ENCODE measurements at regions not wholly inside any gene's neighbourhood (a gene's known extent, or its start where the extent isn't known, plus 50 kb on each side); places are given as distances from the start of the nearest gene placed in this dataset.
"Not testable (repeated sequence)": the region's sequence is repeated elsewhere in the genome, so short reads cannot be mapped to it uniquely, and the experiment has no call there.

DNA sequence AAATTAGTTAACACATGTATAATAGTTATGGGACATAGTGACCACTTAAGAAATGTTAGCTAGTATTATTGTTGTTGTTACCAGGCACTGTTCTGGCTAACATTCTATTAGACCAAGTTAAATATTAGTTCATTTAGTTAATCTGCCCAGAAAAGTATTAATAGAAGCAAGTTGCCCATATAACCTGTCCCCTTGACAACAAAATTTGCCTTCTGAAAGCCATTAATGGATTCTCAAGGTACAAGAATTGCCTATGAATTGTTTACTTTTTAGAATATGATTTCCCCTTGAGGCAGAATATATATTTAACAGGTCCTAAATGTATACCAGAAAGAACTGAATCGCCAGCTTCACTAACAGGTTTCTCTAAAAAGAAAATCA is 167.3 kb upstream of the TMCC3 start:
- Histone ChIP-seq H3K27me3 (ENCODE audit: insufficient read depth, low read length) (no peaks in the 10 kb centered on the region), H3K4me3 (ENCODE audit: low read length) (no peak overlapping the region), H3K9me3 (ENCODE audit: low read length) (peaks cover under 1% of the 10 kb centered on the region), H3K4me1 (ENCODE audit: insufficient read depth, low read length) (peaks cover 5% of the 10 kb centered on the region), H2AFZ (ENCODE audit: low read depth, low read length) (no peak overlapping the region), H3K36me3 (ENCODE audit: insufficient read depth, low read length) (no peaks in the 10 kb centered on the region)

DNA sequence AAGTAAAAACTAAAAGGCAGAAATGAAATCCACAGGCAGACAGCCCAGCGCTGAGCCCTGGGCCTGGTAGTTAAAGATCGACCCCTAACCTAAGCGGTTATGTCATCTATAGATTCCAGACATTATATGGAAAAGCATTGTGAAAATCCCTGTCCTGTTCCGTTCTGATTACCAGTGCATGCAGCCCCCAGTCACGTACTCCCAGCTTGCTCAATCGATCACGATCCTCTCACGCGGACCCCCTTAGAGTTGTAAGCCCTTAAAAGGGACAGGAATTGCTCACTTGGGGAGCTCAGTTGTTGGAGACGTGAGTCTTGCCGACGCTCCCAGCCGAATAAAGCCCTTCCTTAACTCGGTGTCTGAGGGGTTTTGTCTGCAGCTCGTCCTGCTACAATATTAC is 166.8 kb upstream of the TMCC3 start:
- H3K9me3 ChIP-seq (ENCODE audit: low read length); H3K4me3 ChIP-seq (ENCODE audit: low read length); H3K36me3 ChIP-seq (ENCODE audit: insufficient read depth, low read length); H3K27me3 ChIP-seq (ENCODE audit: insufficient read depth, low read length); H3K4me1 ChIP-seq (ENCODE audit: insufficient read depth, low read length); H2AFZ ChIP-seq (ENCODE audit: low read depth, low read length): not testable (repeated sequence)

- H2AFZ ChIP-seq (ENCODE audit: low read depth, low read length); H3K4me3 ChIP-seq (ENCODE audit: low read length); H3K9me3 ChIP-seq (ENCODE audit: low read length); H3K4me1 ChIP-seq (ENCODE audit: insufficient read depth, low read length); H3K27me3 ChIP-seq (ENCODE audit: insufficient read depth, low read length); H3K36me3 ChIP-seq (ENCODE audit: insufficient read depth, low read length): not testable (repeated sequence)
Observed at GRCh38 chr12:94816746-94817145, 166.4 kb upstream of the TMCC3 start.

DNA sequence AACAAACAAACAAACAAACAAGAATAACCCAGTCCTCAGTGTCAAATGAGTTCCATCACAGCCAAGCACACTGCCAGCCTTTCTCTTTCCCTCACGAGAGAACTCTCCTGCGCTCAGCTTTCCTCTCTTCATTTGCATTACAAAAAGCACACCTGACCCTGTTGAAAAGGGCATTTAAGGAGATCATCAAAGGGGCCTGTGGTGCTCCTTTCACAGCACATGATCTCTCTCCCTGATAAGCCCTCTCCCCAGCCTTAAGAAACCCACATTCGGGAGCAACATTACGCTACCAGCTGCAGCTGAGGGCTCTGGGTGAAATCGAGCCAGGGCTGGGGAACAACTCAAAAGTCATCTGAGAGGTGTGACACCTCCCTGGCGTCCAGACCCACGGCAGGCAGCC is 165.6 kb upstream of the TMCC3 start:
- Histone ChIP-seq H3K36me3 (ENCODE audit: insufficient read depth, low read length) (no peaks in the 10 kb centered on the region), H3K9me3 (ENCODE audit: low read length) (no peaks in the 10 kb centered on the region), H2AFZ (ENCODE audit: low read depth, low read length) (no peak overlapping the region), H3K4me1 (ENCODE audit: insufficient read depth, low read length) (peaks cover 5% of the 10 kb centered on the region), H3K4me3 (ENCODE audit: low read length) (no peak overlapping the region), H3K27me3 (ENCODE audit: insufficient read depth, low read length) (no peaks in the 10 kb centered on the region)

GRCh38 chr12:94815450-94815849 is 165.1 kb upstream of the TMCC3 start:
- Histone ChIP-seq H3K4me1 (ENCODE audit: insufficient read depth, low read length) (peaks cover 5% of the 10 kb centered on the region), H2AFZ (ENCODE audit: low read depth, low read length) (no peak overlapping the region), H3K4me3 (ENCODE audit: low read length) (no peak overlapping the region), H3K9me3 (ENCODE audit: low read length) (no peaks in the 10 kb centered on the region), H3K36me3 (ENCODE audit: insufficient read depth, low read length) (no peaks in the 10 kb centered on the region), H3K27me3 (ENCODE audit: insufficient read depth, low read length) (no peaks in the 10 kb centered on the region)

DNA sequence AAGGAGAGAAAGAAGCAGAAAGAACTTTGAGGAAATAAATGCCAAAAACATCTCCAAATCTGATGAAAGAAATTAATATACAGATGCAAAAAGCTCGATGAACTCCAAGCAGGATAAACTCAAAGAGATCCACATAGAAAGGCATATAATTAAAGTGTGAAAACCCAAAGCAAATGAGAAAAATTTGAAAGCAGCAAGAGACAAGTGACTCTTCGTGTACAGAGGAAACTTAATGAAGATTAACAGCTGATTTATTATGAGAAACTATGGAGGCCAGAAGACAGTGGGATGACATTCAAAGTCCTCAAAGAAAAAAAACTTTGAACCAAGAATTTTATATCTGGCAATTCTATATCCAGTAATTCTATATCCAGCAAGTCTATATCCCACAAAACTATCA is 163.0 kb upstream of the TMCC3 start:
- H3K27me3 ChIP-seq (ENCODE audit: insufficient read depth, low read length): no peaks in the 10 kb centered on the region
- H3K4me3 ChIP-seq (ENCODE audit: low read length): no peak overlapping the region
- no peaks in the 10 kb centered on the region for H3K9me3 ChIP-seq (ENCODE audit: low read length)
- H3K4me1 ChIP-seq (ENCODE audit: insufficient read depth, low read length): peaks cover 5% of the 10 kb centered on the region
- no peak overlapping the region for H2AFZ ChIP-seq (ENCODE audit: low read depth, low read length)
- H3K36me3 ChIP-seq (ENCODE audit: insufficient read depth, low read length): no peaks in the 10 kb centered on the region

DNA sequence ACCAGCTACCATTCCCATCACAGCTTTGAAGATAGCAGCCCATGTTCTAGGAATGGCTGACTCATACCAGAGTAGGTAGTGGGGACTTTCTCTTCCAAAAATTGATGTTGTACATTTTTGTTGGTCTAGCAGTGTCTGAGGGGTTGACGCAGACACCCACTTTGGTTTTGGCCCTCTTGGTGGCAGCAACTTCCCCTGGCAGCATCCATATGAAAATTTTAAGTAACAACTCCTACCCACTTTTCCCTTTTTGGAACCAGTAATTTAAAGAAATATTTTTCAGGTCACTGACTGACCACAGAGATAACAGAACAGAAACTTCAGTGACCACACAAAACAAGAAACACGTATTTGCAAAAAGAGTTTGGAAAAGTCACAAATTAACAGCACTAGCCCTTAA is 162.0 kb upstream of the TMCC3 start:
- H2AFZ ChIP-seq (ENCODE audit: low read depth, low read length): no peak overlapping the region

GRCh38 chr12:94811611-94812010 is 161.3 kb upstream of the TMCC3 start:
- no peaks in the 10 kb centered on the region for H3K9me3 ChIP-seq (ENCODE audit: low read length)
- no peaks in the 10 kb centered on the region for H3K36me3 ChIP-seq (ENCODE audit: insufficient read depth, low read length)
- H3K4me1 ChIP-seq (ENCODE audit: insufficient read depth, low read length): peaks cover 5% of the 10 kb centered on the region
- H2AFZ ChIP-seq (ENCODE audit: low read depth, low read length): no peak overlapping the region
- no peaks in the 10 kb centered on the region for H3K27me3 ChIP-seq (ENCODE audit: insufficient read depth, low read length)
- no peak overlapping the region for H3K4me3 ChIP-seq (ENCODE audit: low read length)

More for the DNA sequence above, 162.0 kb upstream of the TMCC3 start:
- no peaks in the 10 kb centered on the region for H3K27me3 ChIP-seq (ENCODE audit: insufficient read depth, low read length)
- H3K9me3 ChIP-seq (ENCODE audit: low read length): no peaks in the 10 kb centered on the region
- H3K4me3 ChIP-seq (ENCODE audit: low read length): no peak overlapping the region
- H3K36me3 ChIP-seq (ENCODE audit: insufficient read depth, low read length): no peaks in the 10 kb centered on the region
- H3K4me1 ChIP-seq (ENCODE audit: insufficient read depth, low read length): peaks cover 5% of the 10 kb centered on the region

GRCh38 chr12:94807951-94808350 is 157.6 kb upstream of the TMCC3 start:
- H3K27me3 ChIP-seq (ENCODE audit: insufficient read depth, low read length): no peaks in the 10 kb centered on the region
- H3K9me3 ChIP-seq (ENCODE audit: low read length): no peaks in the 10 kb centered on the region
- H2AFZ ChIP-seq (ENCODE audit: low read depth, low read length): no peak overlapping the region
- H3K4me3 ChIP-seq (ENCODE audit: low read length): no peak overlapping the region
- H3K4me1 ChIP-seq (ENCODE audit: insufficient read depth, low read length): peaks cover 5% of the 10 kb centered on the region
- no peaks in the 10 kb centered on the region for H3K36me3 ChIP-seq (ENCODE audit: insufficient read depth, low read length)

DNA sequence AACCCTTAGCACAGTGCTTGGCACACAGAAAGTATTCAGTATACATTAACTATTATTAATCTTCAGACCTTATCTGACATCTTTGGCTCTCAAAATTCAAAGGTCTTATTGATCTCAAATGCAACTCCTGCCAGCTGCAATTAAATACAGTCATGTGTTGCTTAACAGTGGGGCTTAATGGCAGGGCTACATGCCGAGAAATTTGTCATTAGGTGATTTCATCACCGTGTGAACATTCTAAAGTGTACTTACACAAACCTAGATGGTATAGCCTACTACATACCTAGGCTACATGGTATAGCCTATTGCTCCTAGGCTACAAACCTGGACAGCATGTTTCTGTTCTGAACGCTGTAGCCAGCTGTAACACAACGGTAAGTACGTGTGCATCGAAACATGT is 156.3 kb upstream of the TMCC3 start:
- Histone ChIP-seq H3K9me3 (ENCODE audit: low read length) (no peaks in the 10 kb centered on the region), H3K4me3 (ENCODE audit: low read length) (no peak overlapping the region), H3K27me3 (ENCODE audit: insufficient read depth, low read length) (no peaks in the 10 kb centered on the region), H2AFZ (ENCODE audit: low read depth, low read length) (no peak overlapping the region), H3K4me1 (ENCODE audit: insufficient read depth, low read length) (peaks cover 5% of the 10 kb centered on the region), H3K36me3 (ENCODE audit: insufficient read depth, low read length) (no peaks in the 10 kb centered on the region)

DNA sequence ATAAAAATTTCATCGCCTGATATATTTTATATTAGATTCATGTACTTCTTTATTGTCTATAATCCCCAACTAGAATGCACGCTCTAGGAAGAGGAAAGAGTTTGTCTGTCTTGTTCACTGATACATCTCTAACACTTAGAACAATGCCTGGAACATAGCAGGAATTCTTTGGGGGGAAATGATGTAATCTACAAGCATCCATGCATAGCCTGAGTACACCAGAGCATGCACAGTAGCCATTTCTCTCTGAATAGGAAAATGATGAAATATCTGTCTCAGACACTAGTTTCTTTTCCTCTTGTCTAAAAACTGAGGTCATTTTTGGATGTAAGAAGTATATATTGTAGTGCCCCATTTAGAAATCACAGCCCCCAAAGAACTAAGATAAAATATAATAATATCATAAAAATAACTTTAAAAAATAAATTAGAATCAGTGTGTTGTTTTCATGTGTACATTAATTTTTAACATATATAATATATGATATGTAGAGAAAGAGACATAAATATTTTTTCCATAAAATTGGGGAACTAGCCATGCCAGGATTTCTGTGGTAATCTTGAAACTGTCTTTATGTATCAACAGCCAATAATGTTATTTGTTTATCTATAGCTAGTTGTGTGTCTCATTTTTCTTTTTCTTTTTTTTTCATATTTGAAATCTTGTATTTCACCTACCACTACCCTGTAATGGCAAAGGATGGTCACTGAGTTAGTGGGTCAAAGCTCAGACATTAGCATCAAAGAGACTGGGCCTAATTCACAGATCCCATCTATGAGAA is 155.6 kb upstream of the TMCC3 start:
- no peaks in the 10 kb centered on the region for H3K9me3 ChIP-seq (ENCODE audit: low read length)
- no peaks in the 10 kb centered on the region for H3K36me3 ChIP-seq (ENCODE audit: insufficient read depth, low read length)
- peaks cover 5% of the 10 kb centered on the region for H3K4me1 ChIP-seq (ENCODE audit: insufficient read depth, low read length)
- H3K4me3 ChIP-seq (ENCODE audit: low read length): no peak overlapping the region
- H3K27me3 ChIP-seq (ENCODE audit: insufficient read depth, low read length): no peaks in the 10 kb centered on the region
- H2AFZ ChIP-seq (ENCODE audit: low read depth, low read length): no peak overlapping the region

- no peak overlapping the region for H2AFZ ChIP-seq (ENCODE audit: low read depth, low read length)
- H3K4me3 ChIP-seq (ENCODE audit: low read length): no peak overlapping the region
- H3K4me1 ChIP-seq (ENCODE audit: insufficient read depth, low read length): peaks cover 5% of the 10 kb centered on the region
- no peaks in the 10 kb centered on the region for H3K36me3 ChIP-seq (ENCODE audit: insufficient read depth, low read length)
- H3K27me3 ChIP-seq (ENCODE audit: insufficient read depth, low read length): no peaks in the 10 kb centered on the region
- no peaks in the 10 kb centered on the region for H3K9me3 ChIP-seq (ENCODE audit: low read length)
Observed at GRCh38 chr12:94803939-94804338, 153.6 kb upstream of the TMCC3 start.

DNA sequence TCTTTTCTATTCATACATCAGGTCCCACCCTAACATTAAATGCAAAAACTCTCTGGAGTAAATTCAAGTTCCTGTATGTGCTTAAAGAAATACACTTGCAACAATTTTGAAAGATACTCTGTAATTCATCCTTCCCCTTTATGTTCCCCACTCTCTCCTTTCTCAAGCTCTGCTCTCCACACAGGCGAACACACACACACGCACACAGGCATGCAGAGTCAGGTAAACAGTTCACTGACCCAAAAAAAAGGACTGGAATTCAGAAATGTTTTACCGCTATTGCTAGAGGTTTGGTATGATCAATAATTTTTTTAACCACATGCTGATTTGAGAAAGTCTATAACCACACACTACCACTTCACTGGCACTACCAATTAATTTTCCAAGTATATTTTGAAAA is 152.4 kb upstream of the TMCC3 start:
- Histone ChIP-seq H3K4me1 (ENCODE audit: insufficient read depth, low read length) (peaks cover 5% of the 10 kb centered on the region), H3K36me3 (ENCODE audit: insufficient read depth, low read length) (no peaks in the 10 kb centered on the region), H3K9me3 (ENCODE audit: low read length) (no peaks in the 10 kb centered on the region), H3K4me3 (ENCODE audit: low read length) (no peak overlapping the region), H2AFZ (ENCODE audit: low read depth, low read length) (no peak overlapping the region), H3K27me3 (ENCODE audit: insufficient read depth, low read length) (no peaks in the 10 kb centered on the region)

GRCh38 chr12:94801745-94802144 is 151.4 kb upstream of the TMCC3 start:
- Histone ChIP-seq H2AFZ (ENCODE audit: low read depth, low read length) (no peak overlapping the region), H3K4me1 (ENCODE audit: insufficient read depth, low read length) (peaks cover 5% of the 10 kb centered on the region), H3K9me3 (ENCODE audit: low read length) (no peaks in the 10 kb centered on the region), H3K4me3 (ENCODE audit: low read length) (no peak overlapping the region), H3K36me3 (ENCODE audit: insufficient read depth, low read length) (no peaks in the 10 kb centered on the region), H3K27me3 (ENCODE audit: insufficient read depth, low read length) (no peaks in the 10 kb centered on the region)
